Loucy (cell line): ENCODE measurements at regions not wholly inside any gene's neighbourhood (a gene's known extent, or its start where the extent isn't known, plus 50 kb on each side); places are given as distances from the start of the nearest gene placed in this dataset.

Source experiments
- H2AFZ ChIP-seq: fragments of 200-600 bp; sonication (generic); 2 replicates; pipeline ENCODE4 v1.6.0; 2016; ENCODE audit warnings: antibody characterized with exemption, mild to moderate bottlenecking, low read length, moderate library complexity
- H3F3A ChIP-seq: fragments of 200-600 bp; 2 replicates; pipeline ENCODE4 v1.6.0; 2016; ENCODE audit warnings: antibody characterized with exemption, low read depth, mild to moderate bottlenecking
- H3K27me3 ChIP-seq: fragments of 200-600 bp; sonication (generic); 2 replicates; pipeline ENCODE4 v1.6.1; 2014; ENCODE audit warnings: low read length, mild to moderate bottlenecking; ENCODE audit not compliant: insufficient read depth, poor library complexity, severe bottlenecking
- H3K36me3 ChIP-seq: fragments of 200-600 bp; sonication (generic); 2 replicates; pipeline ENCODE4 v1.6.1; 2016; ENCODE audit warnings: low read length; ENCODE audit not compliant: insufficient read depth
- H3K4me1 ChIP-seq: fragments of 200-600 bp; sonication (generic); 2 replicates; pipeline ENCODE4 v1.5.1; 2014; ENCODE audit warnings: low read length, mild to moderate bottlenecking; ENCODE audit not compliant: insufficient read depth, poor library complexity, severe bottlenecking
- H3K4me2 ChIP-seq: fragments of 200-600 bp; sonication (generic); 2 replicates; pipeline ENCODE4 v1.6.0; 2014; ENCODE audit warnings: antibody characterized with exemption, low read length, low read depth, mild to moderate bottlenecking; ENCODE audit not compliant: poor library complexity, severe bottlenecking
- H3K4me3 ChIP-seq: fragments of 200-600 bp; sonication (generic); 2 replicates; pipeline ENCODE4 v1.5.1; 2014; ENCODE audit warnings: low read length, mild to moderate bottlenecking, mixed read lengths; ENCODE audit not compliant: poor library complexity, severe bottlenecking
- H3K79me2 ChIP-seq: fragments of 200-600 bp; sonication (generic); 2 replicates; pipeline ENCODE4 v1.6.1; 2014; ENCODE audit warnings: low read length; ENCODE audit not compliant: insufficient read depth
- H3K9ac ChIP-seq: fragments of 200-600 bp; sonication (generic); 2 replicates; pipeline ENCODE4 v1.6.0; 2014; ENCODE audit warnings: mild to moderate bottlenecking, low read depth, low read length, moderate library complexity; ENCODE audit not compliant: poor library complexity, severe bottlenecking
- H3K9me2 ChIP-seq: fragments of 200-600 bp; sonication (generic); replicated peaks from 2 replicates; pipeline ENCODE4 v1.6.1; 2016; ENCODE audit warnings: low read depth, low read length, mixed read lengths
- H3K9me3 ChIP-seq: fragments of 200-600 bp; sonication (generic); 2 replicates; pipeline ENCODE4 v1.6.1; 2014; ENCODE audit warnings: mild to moderate bottlenecking, antibody characterized with exemption, low read length, low read depth; ENCODE audit not compliant: insufficient read depth
- H4K20me1 ChIP-seq: fragments of 200-600 bp; sonication (generic); 2 replicates; pipeline ENCODE4 v1.6.0; 2014; ENCODE audit warnings: antibody characterized with exemption, low read length, mild to moderate bottlenecking; ENCODE audit not compliant: insufficient read depth, poor library complexity, severe bottlenecking
- EZH2phosphoT487 ChIP-seq: fragments of 200-600 bp; IDR thresholded peaks from 2 replicates; pipeline ENCODE4 v1.6.1; 2018; ENCODE audit warnings: antibody characterized with exemption, mild to moderate bottlenecking, moderate library complexity, borderline replicate concordance
- TF ChIP-seq, protein P1 (sequence below): fragments of 200-600 bp; sonication (generic); conservative IDR thresholded peaks from 2 replicates; pipeline ENCODE4 v1.5.1; 2014; ENCODE audit warnings: mild to moderate bottlenecking, antibody characterized with exemption, low read length

DNA sequence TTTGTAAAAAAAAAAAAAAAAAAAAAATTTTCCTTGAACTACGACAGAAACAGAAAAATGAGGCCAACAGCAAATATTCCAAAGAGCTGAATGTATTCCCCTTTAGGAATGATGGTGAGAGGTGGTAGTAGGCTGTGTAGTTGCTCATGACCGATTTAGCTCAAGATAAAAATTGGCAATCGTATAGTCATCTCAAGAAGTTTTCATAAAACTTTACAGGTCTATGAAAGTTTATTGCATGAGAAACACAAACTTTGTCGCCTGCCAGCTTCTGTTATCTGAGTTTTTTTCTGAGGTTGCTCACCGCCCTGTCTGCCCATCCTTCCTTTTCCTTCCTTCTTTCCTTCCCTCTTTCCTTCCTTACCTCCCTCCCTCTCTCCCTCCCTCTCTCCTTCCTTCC is 605.5 kb downstream of the BCL11B start:
- Histone ChIP-seq H3K9me2 (no peaks in the 10 kb centered on the region), H3F3A (no peaks in the 10 kb centered on the region), H2AFZ (no peak overlapping the region), H3K4me3 (no peak overlapping the region), H3K4me1 (peaks cover 8% of the 10 kb centered on the region), H3K4me2 (no peak overlapping the region), H4K20me1 (no peaks in the 10 kb centered on the region), H3K27me3 (no peaks in the 10 kb centered on the region), H3K79me2 (no peaks in the 10 kb centered on the region), H3K36me3 (no peaks in the 10 kb centered on the region), H3K9me3 (no peaks in the 10 kb centered on the region), H3K9ac (no peak overlapping the region)
- TF ChIP-seq, protein P1, sequence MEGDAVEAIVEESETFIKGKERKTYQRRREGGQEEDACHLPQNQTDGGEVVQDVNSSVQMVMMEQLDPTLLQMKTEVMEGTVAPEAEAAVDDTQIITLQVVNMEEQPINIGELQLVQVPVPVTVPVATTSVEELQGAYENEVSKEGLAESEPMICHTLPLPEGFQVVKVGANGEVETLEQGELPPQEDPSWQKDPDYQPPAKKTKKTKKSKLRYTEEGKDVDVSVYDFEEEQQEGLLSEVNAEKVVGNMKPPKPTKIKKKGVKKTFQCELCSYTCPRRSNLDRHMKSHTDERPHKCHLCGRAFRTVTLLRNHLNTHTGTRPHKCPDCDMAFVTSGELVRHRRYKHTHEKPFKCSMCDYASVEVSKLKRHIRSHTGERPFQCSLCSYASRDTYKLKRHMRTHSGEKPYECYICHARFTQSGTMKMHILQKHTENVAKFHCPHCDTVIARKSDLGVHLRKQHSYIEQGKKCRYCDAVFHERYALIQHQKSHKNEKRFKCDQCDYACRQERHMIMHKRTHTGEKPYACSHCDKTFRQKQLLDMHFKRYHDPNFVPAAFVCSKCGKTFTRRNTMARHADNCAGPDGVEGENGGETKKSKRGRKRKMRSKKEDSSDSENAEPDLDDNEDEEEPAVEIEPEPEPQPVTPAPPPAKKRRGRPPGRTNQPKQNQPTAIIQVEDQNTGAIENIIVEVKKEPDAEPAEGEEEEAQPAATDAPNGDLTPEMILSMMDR: no peak
- no peak for TF ChIP-seq EZH2phosphoT487

DNA sequence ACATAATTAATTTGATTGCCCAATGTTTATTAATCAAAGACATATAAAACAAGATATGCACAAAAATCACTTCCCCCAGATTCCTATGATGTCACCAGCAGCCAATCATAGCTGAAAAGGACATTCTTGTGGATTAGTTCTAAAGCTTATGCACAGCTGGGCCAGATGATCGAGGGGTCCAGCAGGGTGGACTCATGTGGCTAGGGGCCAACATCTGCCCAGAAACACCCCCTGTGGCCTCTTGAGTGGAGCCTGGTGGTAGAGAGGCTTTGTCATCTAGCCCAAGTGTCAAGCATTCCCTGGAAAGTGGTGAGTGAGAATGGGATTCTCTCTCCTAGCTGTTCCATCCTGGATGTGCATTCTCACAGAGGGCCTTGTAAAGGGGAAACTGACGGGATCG is 590.0 kb downstream of the BCL11B start:
- H3K4me1 ChIP-seq: no peaks in the 10 kb centered on the region
- H3K4me3 ChIP-seq: no peak overlapping the region
- H3K9ac ChIP-seq: no peak overlapping the region
- no peaks in the 10 kb centered on the region for H4K20me1 ChIP-seq
- H3K79me2 ChIP-seq: no peaks in the 10 kb centered on the region
- no peak overlapping the region for H2AFZ ChIP-seq
- no peaks in the 10 kb centered on the region for H3K27me3 ChIP-seq
- H3F3A ChIP-seq: no peaks in the 10 kb centered on the region
- no peaks in the 10 kb centered on the region for H3K9me2 ChIP-seq
- H3K4me2 ChIP-seq: no peak overlapping the region
- no peaks in the 10 kb centered on the region for H3K36me3 ChIP-seq
- TF ChIP-seq, protein P1: no peak
- TF ChIP-seq EZH2phosphoT487: no peak
- 0 out of 2 replicates have a peak, but pooled peaks cover 6% of the 10 kb centered on the region for H3K9me3 ChIP-seq

DNA sequence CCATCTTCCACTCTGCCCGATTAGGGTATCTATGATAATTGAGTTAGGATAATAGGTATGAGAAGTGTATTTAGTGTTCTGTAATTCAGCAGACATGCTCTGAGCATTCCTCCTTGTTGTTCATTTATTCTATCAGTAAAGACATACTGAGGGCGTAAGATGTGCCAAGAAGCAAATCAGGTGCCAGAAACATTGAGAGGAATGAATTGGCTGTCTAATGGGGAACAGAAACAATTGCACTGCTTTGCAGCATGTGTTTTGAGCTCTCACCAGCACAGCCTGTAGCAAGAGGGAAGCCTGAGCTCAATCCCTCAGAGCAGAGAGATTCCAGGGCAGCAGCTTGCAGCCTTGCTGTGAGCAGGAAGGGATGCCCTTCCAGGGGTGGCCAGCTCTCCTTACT is 589.3 kb downstream of the BCL11B start:
- Histone ChIP-seq H3K9me2 (no peaks in the 10 kb centered on the region), H4K20me1 (no peaks in the 10 kb centered on the region), H3K4me3 (no peak overlapping the region), H3K36me3 (no peaks in the 10 kb centered on the region), H3F3A (no peaks in the 10 kb centered on the region), H3K4me2 (no peak overlapping the region), H3K4me1 (no peaks in the 10 kb centered on the region), H3K9me3 (0 out of 2 replicates have a peak, but pooled peaks cover 2% of the 10 kb centered on the region), H3K79me2 (no peaks in the 10 kb centered on the region), H3K9ac (no peak overlapping the region), H3K27me3 (no peaks in the 10 kb centered on the region), H2AFZ (no peak overlapping the region)
- TF ChIP-seq EZH2phosphoT487: no peak
- TF ChIP-seq, protein P1: no peak
